ENCODE measurements at regions not wholly inside any gene's neighbourhood (a gene's known extent, or its start where the extent isn't known, plus 50 kb on each side); places are given as distances from the start of the nearest gene placed in this dataset. TPM values are rescaled to one million over a fixed set of nuclear protein-coding genes. Genes with fewer than 3 reads are reported as not detected.

DNA sequence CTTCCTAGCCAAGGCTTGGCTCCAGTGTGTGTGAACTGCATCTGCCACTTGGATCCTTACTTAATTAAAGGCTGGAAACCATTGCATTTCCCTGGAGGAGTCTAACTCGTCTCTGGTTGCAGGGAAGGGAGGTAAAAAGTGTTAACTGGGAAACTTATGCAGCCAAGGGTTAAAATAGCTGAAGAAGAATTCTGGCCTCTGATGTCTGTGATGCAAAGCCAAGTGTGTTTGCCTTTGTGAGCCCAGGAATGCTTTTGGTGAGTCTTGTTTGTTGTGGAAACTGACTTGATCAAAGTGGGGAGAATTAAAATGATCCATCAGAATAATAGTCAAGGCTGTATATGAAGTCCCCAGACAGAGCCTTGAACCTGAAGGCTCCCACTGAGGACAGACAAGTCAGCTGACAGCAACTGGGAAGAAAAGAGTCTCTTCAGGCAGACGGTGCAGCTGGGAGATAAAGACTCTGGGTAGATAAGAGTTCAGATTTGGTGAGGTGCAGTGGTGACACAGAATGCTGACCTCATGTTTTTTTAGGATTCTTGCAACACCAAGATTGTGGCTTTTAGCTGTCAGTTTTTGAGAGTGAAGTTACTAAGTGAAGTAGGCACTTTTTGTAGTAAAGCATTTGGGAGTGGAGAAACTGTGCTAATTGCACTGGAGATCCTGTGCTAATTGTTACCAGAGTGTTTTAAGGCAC is 59.5 kb upstream of the WLS start:
- peak; percentile 11 for DNase-seq

DNA sequence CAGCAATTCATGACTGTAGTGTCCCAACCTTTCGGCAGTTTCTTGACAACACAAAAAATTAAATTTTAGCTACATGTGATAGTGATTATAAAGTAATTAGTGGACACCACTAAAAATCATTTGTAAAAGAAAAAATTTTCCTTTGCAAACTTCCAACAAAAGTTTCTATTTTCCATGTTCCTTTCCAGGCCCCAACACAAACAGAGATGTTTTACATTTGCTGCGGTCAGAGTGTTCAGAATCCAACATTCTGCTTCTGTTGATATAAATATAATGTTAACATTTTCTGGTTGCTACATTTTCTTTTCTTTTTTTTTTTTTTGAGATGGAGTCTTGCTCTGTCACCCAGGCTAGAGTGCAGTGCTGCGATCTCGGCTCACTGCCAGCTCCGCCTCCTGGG is 54.9 kb upstream of the WLS start:
- DNase-seq, result no peak

GRCh38 chr1:68285046-68285445 is 52.7 kb upstream of the WLS start:
- DNase-seq, result no peak

GRCh38 chr1:68281946-68282615 is 49.8 kb upstream of the WLS start:
- no peak for DNase-seq

Small RNA genes in the stretch of these regions (small RNA-seq; reads per million reads assigned to genes)
- gene COX6B1P7 (ENCODE audit: low replicate concordance), result not detected
